HepG2 (cell line): ENCODE measurements at regions not wholly inside any gene's neighbourhood (a gene's known extent, or its start where the extent isn't known, plus 50 kb on each side); places are given as distances from the start of the nearest gene placed in this dataset.

ENCODE experiments used
- ATAC-seq: fragments of 200-7000 bp; cut with Tn5 transposase; 3 replicates; pipeline ENCODE4 v1.9.1; 2020; ENCODE audit warnings: mild to moderate bottlenecking, moderate library complexity
- BruUV-seq: library from RNA; stranded (reverse); fragments of 400-500 nt; replicated peaks from 2 replicates; lab custom pipeline; 2021; lab: Mats Ljungman, UMichigan
- CTCF ChIA-PET: fragments of 300-600 bp; formaldehyde crosslinking; extraction: SDS; loops from one replicate; lab custom pipeline; 2021; ENCODE audit warnings: low total read pairs, inconsistent platforms, low intra/inter-chr PET ratio; lab: Yijun Ruan, JAX
- POLR2A ChIA-PET: fragments of 350-600 bp; sonication (Branson Sonifier 250); formaldehyde crosslinking; loops from one replicate; lab custom pipeline; 2020; ENCODE audit warnings: antibody characterized with exemption, inconsistent platforms; lab: Yijun Ruan, JAX
- DNase-seq: peaks from one replicate; pipeline ENCODE4 v3.0.0-alpha.2; 2015; ENCODE audit warnings: low spot score
- FAIRE-seq: peaks from 3 replicates; lab custom pipeline; 2011; peaks lifted over from hg19 to GRCh38; lab: Jason Lieb, UNC
- H2AFZ ChIP-seq: one replicate; pipeline ENCODE4 v1.6.1; 2011; ENCODE audit warnings: low read length, inconsistent platforms
- H3K27ac ChIP-seq: fragments of 300-600 bp; 3 replicates; pipeline ENCODE4 v1.8.0; 2011; ENCODE audit warnings: mixed run types, mild to moderate bottlenecking, mixed read lengths, low read length, inconsistent platforms; ENCODE audit not compliant: insufficient read depth; ENCODE audit errors: extremely low read length
- H3K27me3 ChIP-seq, 2 experiments: fragments of 200-600 bp in 1 of 2; 2 replicates in 1 of 2; 3 replicates in 1 of 2; pipeline versions ENCODE4 v1.6.0 to v1.8.0; 2011; ENCODE audit warnings: low read length in 2 of 2, mild to moderate bottlenecking in 2 of 2, moderate library complexity in 2 of 2, inconsistent platforms in 1 of 2; ENCODE audit not compliant: insufficient read depth in 2 of 2, control insufficient read depth in 1 of 2
- H3K36me3 ChIP-seq, 2 experiments: fragments of 200-600 bp in 1 of 2; replicated peaks in 1 of 2; 2 replicates in 1 of 2; 3 replicates in 1 of 2; pipeline versions ENCODE4 v1.5.1 to v1.8.0; 2011; ENCODE audit warnings: low read length in 2 of 2, inconsistent platforms in 1 of 2; ENCODE audit not compliant: insufficient read depth in 2 of 2, control insufficient read depth in 1 of 2
- H3K4me1 ChIP-seq: 2 replicates; pipeline ENCODE4 v1.5.1; 2012; ENCODE audit warnings: low read length, inconsistent platforms; ENCODE audit not compliant: insufficient read depth
- H3K4me2 ChIP-seq: 2 replicates; pipeline ENCODE4 v1.6.0; 2011; ENCODE audit warnings: low read depth, low read length, inconsistent platforms
- H3K4me3 ChIP-seq, 3 experiments: fragments of 200-600 bp in 1 of 3; sonication (generic), shearing (Covaris generic) in 1 of 3; replicated peaks in 1 of 3; 2 replicates each; pipeline ENCODE4 v1.5.1; 2011 to 2016; ENCODE audit warnings: low read length in 3 of 3, inconsistent platforms in 2 of 3, low read depth in 2 of 3, mild to moderate bottlenecking in 2 of 3, control low read depth in 1 of 3, mixed read lengths in 1 of 3; ENCODE audit not compliant: insufficient read depth in 1 of 3
- H3K79me2 ChIP-seq: one replicate; pipeline ENCODE4 v1.6.1; 2011; ENCODE audit warnings: low read length, inconsistent platforms; ENCODE audit not compliant: insufficient read depth
- H3K9ac ChIP-seq: 2 replicates; pipeline ENCODE4 v1.6.0; 2011; ENCODE audit warnings: mild to moderate bottlenecking, low read depth, low read length, inconsistent platforms; ENCODE audit not compliant: insufficient read depth
- H3K9me3 ChIP-seq: 2 replicates; pipeline ENCODE4 v1.5.1; 2012; ENCODE audit warnings: mild to moderate bottlenecking, low read length
- H4K20me1 ChIP-seq: 2 replicates; pipeline ENCODE4 v1.6.0; 2011; ENCODE audit warnings: inconsistent platforms, mild to moderate bottlenecking, low read length, moderate library complexity; ENCODE audit not compliant: insufficient read depth
- MED8 ChIP-seq: sonication (generic); formaldehyde crosslinking; IDR thresholded peaks from 2 replicates; pipeline ENCODE4 v1.8.1; 2023; ENCODE audit warnings: mild to moderate bottlenecking, missing genetic modification reagents; ENCODE audit not compliant: insufficient replicate concordance
- NONO ChIP-seq, 2 experiments: fragments of 450-650 bp in 1 of 2; sonication (generic) in 1 of 2; formaldehyde crosslinking in 1 of 2; IDR thresholded peaks in 1 of 2; conservative IDR thresholded peaks in 1 of 2; 2 replicates each; pipeline versions ENCODE4 v1.6.1 to v1.8.0; 2017 to 2022; ENCODE audit warnings: mild to moderate bottlenecking in 1 of 2, missing genetic modification reagents in 1 of 2, moderate library complexity in 1 of 2
- PCBP1 ChIP-seq: fragments of 200-400 bp; formaldehyde crosslinking; IDR thresholded peaks from 2 replicates; pipeline ENCODE4 v1.6.1; 2017; ENCODE audit warnings: mild to moderate bottlenecking, low read depth, low read length, borderline replicate concordance
- SYNCRIP ChIP-seq: fragments of 200-400 bp; formaldehyde crosslinking; IDR thresholded peaks from 2 replicates; pipeline ENCODE4 v1.6.1; 2018; ENCODE audit warnings: mild to moderate bottlenecking, low read depth, low read length; ENCODE audit not compliant: insufficient read depth
- TRIM24 ChIP-seq: sonication (generic); formaldehyde crosslinking; IDR thresholded peaks from 2 replicates; pipeline ENCODE4 v1.8.0; 2022; ENCODE audit warnings: mild to moderate bottlenecking, missing genetic modification reagents
- ZBTB7A ChIP-seq: sonication (generic); formaldehyde crosslinking; IDR thresholded peaks from 2 replicates; pipeline ENCODE4 v1.8.0; 2022; ENCODE audit warnings: mild to moderate bottlenecking, missing genetic modification reagents
- ZNF17 ChIP-seq: sonication (generic); formaldehyde crosslinking; IDR thresholded peaks from 2 replicates; pipeline ENCODE4 v1.5.0; 2020; ENCODE audit warnings: mild to moderate bottlenecking, missing genetic modification reagents
- ZNF24 ChIP-seq: fragments of 450-650 bp; IDR thresholded peaks from 2 replicates; pipeline ENCODE4 v1.6.1; 2017; ENCODE audit warnings: antibody characterized with exemption, mild to moderate bottlenecking
- ZNF550 ChIP-seq: sonication (generic); formaldehyde crosslinking; IDR thresholded peaks from 2 replicates; pipeline ENCODE4 v1.4.0; 2020; ENCODE audit warnings: mild to moderate bottlenecking, missing genetic modification reagents, borderline replicate concordance
- ZNF605 ChIP-seq: sonication (generic); formaldehyde crosslinking; IDR thresholded peaks from 2 replicates; pipeline ENCODE4 v1.8.0; 2022; ENCODE audit warnings: mild to moderate bottlenecking, missing genetic modification reagents
- ZNF672 ChIP-seq: sonication (generic); formaldehyde crosslinking; IDR thresholded peaks from 2 replicates; pipeline ENCODE4 v1.8.1; 2022; ENCODE audit warnings: missing genetic modification reagents
- WGBS: methylation state at CpG from one replicate; pipeline ENCODE4 v1.1.6; 2017; ENCODE audit warnings: low lambda C conversion rate; 5-methylcytosine and 5-hydroxymethylcytosine counted together
- in situ Hi-C: cut with HindIII; loops from 2 replicates; pipeline ENCODE4 v1.10.0; 2017; ENCODE audit warnings: low pct_unique_long_range_greater_than_20kb; ENCODE audit not compliant: extremely low pct_ligation_motif_present
- intact Hi-C: fragments of 100-400 bp; cut with micrococcal nuclease; formaldehyde crosslinking; loops from one replicate; pipeline ENCODE4 v1.10.0; 2022; ENCODE audit not compliant: unreplicated experiment
- TF ChIP-seq, protein P1 (sequence below): sonication (generic); formaldehyde crosslinking; IDR thresholded peaks from 2 replicates; pipeline ENCODE4 v1.4.0; 2020; ENCODE audit warnings: missing genetic modification reagents, borderline replicate concordance
- TF ChIP-seq, protein P2 (sequence below): sonication (generic); formaldehyde crosslinking; IDR thresholded peaks from 2 replicates; pipeline ENCODE4 v1.5.0; 2020; ENCODE audit warnings: mild to moderate bottlenecking, missing genetic modification reagents, borderline replicate concordance
- TF ChIP-seq, protein P3 (sequence below): sonication (generic); formaldehyde crosslinking; IDR thresholded peaks from 2 replicates; pipeline ENCODE4 v1.4.0; 2020; ENCODE audit warnings: missing genetic modification reagents, borderline replicate concordance

DNA sequence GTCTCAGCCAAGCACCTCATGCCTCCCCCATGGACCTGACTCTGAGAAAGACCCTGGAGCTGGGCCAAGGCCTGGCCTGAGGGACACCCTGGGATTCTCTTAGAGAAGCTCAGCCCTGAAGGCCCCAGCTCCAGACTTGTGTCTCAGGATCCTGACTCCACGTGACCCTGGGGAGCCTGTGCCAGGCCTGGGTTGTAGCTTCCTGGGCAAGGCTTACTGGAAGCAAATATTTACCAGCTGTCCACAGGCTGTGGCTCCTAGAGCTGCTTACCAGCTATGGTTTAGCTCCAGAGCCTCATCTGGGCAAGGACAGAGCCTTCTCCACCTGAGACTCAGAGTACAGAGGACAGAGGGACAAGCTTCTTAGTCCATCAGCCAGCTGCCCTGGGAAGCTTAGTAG is 61.0 kb upstream of the CEACAM8 start (continued):
- TF ChIP-seq, protein P1, sequence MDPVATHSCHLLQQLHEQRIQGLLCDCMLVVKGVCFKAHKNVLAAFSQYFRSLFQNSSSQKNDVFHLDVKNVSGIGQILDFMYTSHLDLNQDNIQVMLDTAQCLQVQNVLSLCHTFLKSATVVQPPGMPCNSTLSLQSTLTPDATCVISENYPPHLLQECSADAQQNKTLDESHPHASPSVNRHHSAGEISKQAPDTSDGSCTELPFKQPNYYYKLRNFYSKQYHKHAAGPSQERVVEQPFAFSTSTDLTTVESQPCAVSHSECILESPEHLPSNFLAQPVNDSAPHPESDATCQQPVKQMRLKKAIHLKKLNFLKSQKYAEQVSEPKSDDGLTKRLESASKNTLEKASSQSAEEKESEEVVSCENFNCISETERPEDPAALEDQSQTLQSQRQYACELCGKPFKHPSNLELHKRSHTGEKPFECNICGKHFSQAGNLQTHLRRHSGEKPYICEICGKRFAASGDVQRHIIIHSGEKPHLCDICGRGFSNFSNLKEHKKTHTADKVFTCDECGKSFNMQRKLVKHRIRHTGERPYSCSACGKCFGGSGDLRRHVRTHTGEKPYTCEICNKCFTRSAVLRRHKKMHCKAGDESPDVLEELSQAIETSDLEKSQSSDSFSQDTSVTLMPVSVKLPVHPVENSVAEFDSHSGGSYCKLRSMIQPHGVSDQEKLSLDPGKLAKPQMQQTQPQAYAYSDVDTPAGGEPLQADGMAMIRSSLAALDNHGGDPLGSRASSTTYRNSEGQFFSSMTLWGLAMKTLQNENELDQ (CRISPR knock-in tag) = no peak
- TF ChIP-seq PCBP1 = no peak
- no peak for TF ChIP-seq ZBTB7A
- no peak for TF ChIP-seq MED8 (CRISPR knock-in tag)
- TF ChIP-seq, all 625 proteins: peak for 0

DNA sequence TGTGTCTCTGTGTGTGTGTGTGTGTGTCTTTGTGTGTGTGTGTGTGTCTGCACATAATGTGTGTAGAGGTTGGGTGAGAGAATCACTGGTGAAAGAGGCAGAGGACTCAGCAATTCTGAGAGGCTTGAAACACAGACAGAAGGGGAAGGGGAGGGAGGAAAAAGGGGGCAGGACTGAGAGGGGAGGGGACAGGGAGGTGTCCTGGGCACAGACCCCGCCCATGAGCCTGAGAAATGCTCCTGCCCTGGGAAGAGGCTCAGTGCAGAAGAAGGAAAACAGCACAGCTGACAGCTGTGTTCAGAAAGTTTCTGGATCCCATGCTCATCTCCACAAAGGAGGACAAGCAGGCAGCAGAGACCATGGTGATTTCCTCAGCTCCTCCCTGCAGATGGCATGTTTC is 59.1 kb upstream of the CEACAM8 start:
- 0% methylated on average over 1 of the region's 1 CpG for WGBS
- no TSS peak for BruUV-seq
- Histone ChIP-seq H4K20me1 (no peaks in the 10 kb centered on the region), H3K79me2 (no peaks in the 10 kb centered on the region), H3K4me3 (no peak overlapping the region), H3K36me3 (no peaks in the 10 kb centered on the region), H2AFZ (no peak overlapping the region), H3K27me3 (peaks cover 0 to 1% of the 10 kb centered on the region in 2 experiments; a peak in 1 of 5 replicates), H3K4me1 (no peaks in the 10 kb centered on the region), H3K27ac (no peak overlapping the region), H3K4me2 (no peak overlapping the region), H3K9me3 (no peaks in the 10 kb centered on the region), H3K9ac (no peak overlapping the region)
- CTCF ChIA-PET = no interaction called here
- ATAC-seq (no peak), DNase-seq (no peak), FAIRE-seq (no peak)
- intact Hi-C loops = no loop called here
- in situ Hi-C loops = no loop called here
- POLR2A ChIA-PET = no interaction called here
- TF ChIP-seq SYNCRIP (no peak), NONO (IDR thresholded peaks at IDR 0.05) (no peak), NONO (CRISPR knock-in tag; conservative IDR thresholded peaks at IDR 0.05) (no peak), ZNF24 (no peak), ZNF550 (no peak), TRIM24 (CRISPR knock-in tag) (no peak), ZNF605 (CRISPR knock-in tag) (no peak), ZNF17 (CRISPR knock-in tag) (no peak), ZNF672 (CRISPR knock-in tag) (no peak)
- TF ChIP-seq, protein P2, sequence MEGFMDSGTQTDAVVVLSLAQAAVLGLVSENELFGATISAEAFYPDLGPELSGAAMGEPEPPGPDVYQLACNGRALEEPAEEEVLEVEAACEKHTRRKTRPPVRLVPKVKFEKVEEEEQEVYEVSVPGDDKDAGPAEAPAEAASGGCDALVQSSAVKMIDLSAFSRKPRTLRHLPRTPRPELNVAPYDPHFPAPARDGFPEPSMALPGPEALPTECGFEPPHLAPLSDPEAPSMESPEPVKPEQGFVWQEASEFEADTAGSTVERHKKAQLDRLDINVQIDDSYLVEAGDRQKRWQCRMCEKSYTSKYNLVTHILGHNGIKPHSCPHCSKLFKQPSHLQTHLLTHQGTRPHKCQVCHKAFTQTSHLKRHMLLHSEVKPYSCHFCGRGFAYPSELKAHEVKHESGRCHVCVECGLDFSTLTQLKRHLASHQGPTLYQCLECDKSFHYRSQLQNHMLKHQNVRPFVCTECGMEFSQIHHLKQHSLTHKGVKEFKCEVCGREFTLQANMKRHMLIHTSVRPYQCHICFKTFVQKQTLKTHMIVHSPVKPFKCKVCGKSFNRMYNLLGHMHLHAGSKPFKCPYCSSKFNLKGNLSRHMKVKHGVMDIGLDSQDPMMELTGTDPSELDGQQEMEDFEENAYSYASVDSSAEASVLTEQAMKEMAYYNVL (CRISPR knock-in tag) = no peak
- TF ChIP-seq, protein P3, sequence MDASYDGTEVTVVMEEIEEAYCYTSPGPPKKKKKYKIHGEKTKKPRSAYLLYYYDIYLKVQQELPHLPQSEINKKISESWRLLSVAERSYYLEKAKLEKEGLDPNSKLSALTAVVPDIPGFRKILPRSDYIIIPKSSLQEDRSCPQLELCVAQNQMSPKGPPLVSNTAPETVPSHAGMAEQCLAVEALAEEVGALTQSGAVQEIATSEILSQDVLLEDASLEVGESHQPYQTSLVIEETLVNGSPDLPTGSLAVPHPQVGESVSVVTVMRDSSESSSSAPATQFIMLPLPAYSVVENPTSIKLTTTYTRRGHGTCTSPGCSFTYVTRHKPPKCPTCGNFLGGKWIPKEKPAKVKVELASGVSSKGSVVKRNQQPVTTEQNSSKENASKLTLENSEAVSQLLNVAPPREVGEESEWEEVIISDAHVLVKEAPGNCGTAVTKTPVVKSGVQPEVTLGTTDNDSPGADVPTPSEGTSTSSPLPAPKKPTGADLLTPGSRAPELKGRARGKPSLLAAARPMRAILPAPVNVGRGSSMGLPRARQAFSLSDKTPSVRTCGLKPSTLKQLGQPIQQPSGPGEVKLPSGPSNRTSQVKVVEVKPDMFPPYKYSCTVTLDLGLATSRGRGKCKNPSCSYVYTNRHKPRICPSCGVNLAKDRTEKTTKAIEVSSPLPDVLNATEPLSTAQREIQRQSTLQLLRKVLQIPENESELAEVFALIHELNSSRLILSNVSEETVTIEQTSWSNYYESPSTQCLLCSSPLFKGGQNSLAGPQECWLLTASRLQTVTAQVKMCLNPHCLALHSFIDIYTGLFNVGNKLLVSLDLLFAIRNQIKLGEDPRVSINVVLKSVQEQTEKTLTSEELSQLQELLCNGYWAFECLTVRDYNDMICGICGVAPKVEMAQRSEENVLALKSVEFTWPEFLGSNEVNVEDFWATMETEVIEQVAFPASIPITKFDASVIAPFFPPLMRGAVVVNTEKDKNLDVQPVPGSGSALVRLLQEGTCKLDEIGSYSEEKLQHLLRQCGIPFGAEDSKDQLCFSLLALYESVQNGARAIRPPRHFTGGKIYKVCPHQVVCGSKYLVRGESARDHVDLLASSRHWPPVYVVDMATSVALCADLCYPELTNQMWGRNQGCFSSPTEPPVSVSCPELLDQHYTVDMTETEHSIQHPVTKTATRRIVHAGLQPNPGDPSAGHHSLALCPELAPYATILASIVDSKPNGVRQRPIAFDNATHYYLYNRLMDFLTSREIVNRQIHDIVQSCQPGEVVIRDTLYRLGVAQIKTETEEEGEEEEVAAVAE = no peak
